CD4-positive, alpha-beta memory T cell (primary cell): ENCODE measurements at regions not wholly inside any gene's neighbourhood (a gene's known extent, or its start where the extent isn't known, plus 50 kb on each side); places are given as distances from the start of the nearest gene placed in this dataset.
"Not testable (repeated sequence)": the region's sequence is repeated elsewhere in the genome, so short reads cannot be mapped to it uniquely, and the experiment has no call there.

ENCODE experiments used
- CTCF ChIA-PET: fragments of 350-600 bp; sonication (Branson Sonifier 250); formaldehyde crosslinking; loops from one replicate; lab custom pipeline; 2021; ENCODE audit warnings: inconsistent platforms; ENCODE audit not compliant: partially characterized antibody; lab: Charles Lee
- POLR2A ChIA-PET: fragments of 350-600 bp; sonication (Branson Sonifier 250); formaldehyde crosslinking; loops from one replicate; lab custom pipeline; 2021; ENCODE audit not compliant: partially characterized antibody; lab: Charles Lee
- DNase-seq, 5 donors: peaks; one replicate each; pipeline versions ENCODE4 v3.0.0 to v3.0.0-alpha.2; 2020 to 2022; ENCODE audit warnings: mixed read lengths in 1 of 5
- H3K27ac ChIP-seq: one replicate; pipeline ENCODE4 v1.7.0; 2013; ENCODE audit warnings: low read depth, low read length
- H3K27me3 ChIP-seq: 2 replicates; pipeline ENCODE4 v1.7.0; 2013; ENCODE audit warnings: mild to moderate bottlenecking, low read length, moderate library complexity; ENCODE audit not compliant: insufficient read depth
- H3K36me3 ChIP-seq: 2 replicates; pipeline ENCODE4 v1.7.0; 2013; ENCODE audit warnings: mild to moderate bottlenecking, low read length, moderate library complexity; ENCODE audit not compliant: insufficient read depth
- H3K4me1 ChIP-seq: 2 replicates; pipeline ENCODE4 v1.7.0; 2013; ENCODE audit warnings: mild to moderate bottlenecking, low read length, moderate library complexity; ENCODE audit not compliant: insufficient read depth
- H3K4me3 ChIP-seq, 2 donors: one replicate each; pipeline ENCODE4 v1.7.0; 2013; ENCODE audit warnings: low read length in 2 of 2, mild to moderate bottlenecking in 1 of 2
- H3K9me3 ChIP-seq, 2 donors: one replicate each; pipeline ENCODE4 v1.7.0; 2013; ENCODE audit warnings: low read length in 2 of 2, control low read depth in 1 of 2; ENCODE audit not compliant: control insufficient read depth in 1 of 2
- H3K27ac Mint-ChIP-seq, 7 donors: one replicate each; pipeline ENCODE4 v1.8.0; 2020 to 2021; ENCODE audit warnings: mixed read lengths in 7 of 7, mild to moderate bottlenecking in 6 of 7, inconsistent platforms in 3 of 7, moderate library complexity in 3 of 7
- H3K27me3 Mint-ChIP-seq, 2 donors: one replicate each; pipeline ENCODE4 v1.8.0; 2020 to 2021; ENCODE audit warnings: mixed read lengths in 2 of 2
- H3K36me3 Mint-ChIP-seq, 2 donors: one replicate each; pipeline ENCODE4 v1.8.0; 2020 to 2021; ENCODE audit warnings: mixed read lengths in 2 of 2, inconsistent platforms in 1 of 2, mild to moderate bottlenecking in 1 of 2
- H3K4me1 Mint-ChIP-seq, 4 donors: one replicate each; pipeline ENCODE4 v1.8.0; 2020 to 2021; ENCODE audit warnings: mixed read lengths in 4 of 4, mild to moderate bottlenecking in 1 of 4
- H3K4me3 Mint-ChIP-seq, 8 donors: one replicate each; pipeline ENCODE4 v1.8.0; 2020 to 2021; ENCODE audit warnings: mixed read lengths in 8 of 8, mild to moderate bottlenecking in 7 of 8, moderate library complexity in 6 of 8, inconsistent platforms in 3 of 8
- H3K9me3 Mint-ChIP-seq, 8 donors: one replicate each; pipeline ENCODE4 v1.8.0; 2020 to 2021; ENCODE audit warnings: mixed read lengths in 8 of 8, mild to moderate bottlenecking in 5 of 8, inconsistent platforms in 3 of 8, moderate library complexity in 1 of 8
- intact Hi-C: fragments of 100-400 bp; cut with micrococcal nuclease; formaldehyde crosslinking; loops from one replicate; pipeline ENCODE4 v1.15.1; 2023

DNA sequence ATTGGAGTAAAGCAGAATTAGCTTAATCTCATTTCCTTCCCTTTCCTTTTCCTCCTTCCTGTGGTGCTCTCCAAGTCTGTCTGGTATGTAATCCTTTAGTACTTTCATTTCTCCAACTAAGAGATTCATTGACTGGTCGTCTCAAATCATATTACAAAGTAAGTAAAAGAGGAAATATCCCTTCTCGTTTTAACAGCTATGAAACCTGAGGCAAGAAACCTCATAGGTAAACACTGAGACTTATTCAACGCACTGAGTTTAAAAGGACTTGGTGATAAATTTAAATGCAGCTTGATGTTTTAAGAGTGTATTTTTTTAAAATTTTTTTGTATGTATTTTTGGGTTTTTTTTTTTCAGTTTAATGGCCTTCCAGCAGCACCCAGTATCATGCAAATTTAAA, 117.2 kb upstream of the LRRC3B start:
- H3K27ac Mint-ChIP-seq = no peak overlapping the region
- H3K27me3 Mint-ChIP-seq = no peaks in the 10 kb centered on the region
- Histone ChIP-seq H3K4me3 (no peak overlapping the region), H3K4me1 (no peaks in the 10 kb centered on the region), H3K9me3 (no peaks in the 10 kb centered on the region), H3K36me3 (no peaks in the 10 kb centered on the region), H3K27ac (no peak overlapping the region), H3K27me3 (no peaks in the 10 kb centered on the region)
- intact Hi-C loops = no loop called here
- peaks cover 0 to 3% (median 0%) of the 10 kb centered on the region in 8 donors for H3K9me3 Mint-ChIP-seq
- H3K4me1 Mint-ChIP-seq = peaks cover 0 to 2% (median under 1%) of the 10 kb centered on the region in 4 donors
- CTCF ChIA-PET = no interaction called here
- H3K4me3 Mint-ChIP-seq = no peak overlapping the region
- POLR2A ChIA-PET = no interaction called here
- H3K36me3 Mint-ChIP-seq = no peaks in the 10 kb centered on the region
- no peak for DNase-seq

DNA sequence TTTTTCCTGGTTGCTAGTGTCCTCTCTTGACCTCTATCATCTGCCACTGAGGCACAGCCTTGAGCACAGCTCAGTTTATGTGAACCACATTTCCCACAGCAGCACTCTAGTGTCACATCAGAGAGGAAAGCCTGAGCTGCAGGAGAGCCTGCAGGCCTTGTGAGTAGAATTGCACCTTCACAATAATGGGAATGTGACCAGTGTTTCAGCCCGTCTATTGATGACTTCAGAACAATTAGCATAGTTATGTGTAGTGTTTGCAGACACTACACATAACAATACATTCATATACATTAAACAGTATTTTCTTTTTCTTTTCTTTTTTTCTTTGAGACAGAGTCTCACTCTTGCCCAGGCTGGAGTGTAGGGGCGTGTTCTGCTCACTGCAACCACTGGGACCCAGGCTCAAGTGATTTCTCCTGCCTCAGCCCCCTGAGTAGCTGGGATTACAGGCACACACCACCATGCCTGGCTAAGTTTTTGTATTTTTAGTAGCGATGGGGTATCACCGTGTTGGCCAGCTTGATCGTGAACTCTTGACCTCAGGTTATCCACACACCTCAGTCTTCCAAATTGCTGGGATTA, 108.0 kb upstream of the LRRC3B start:
- H3K4me1 ChIP-seq, H3K9me3 ChIP-seq, H3K4me3 ChIP-seq, H3K27ac ChIP-seq, H3K4me3 Mint-ChIP-seq, DNase-seq, H3K36me3 ChIP-seq, intact Hi-C loops, H3K9me3 Mint-ChIP-seq, POLR2A ChIA-PET, H3K4me1 Mint-ChIP-seq, H3K27me3 Mint-ChIP-seq, H3K27ac Mint-ChIP-seq, H3K36me3 Mint-ChIP-seq, H3K27me3 ChIP-seq, CTCF ChIA-PET: not testable (repeated sequence)

DNA sequence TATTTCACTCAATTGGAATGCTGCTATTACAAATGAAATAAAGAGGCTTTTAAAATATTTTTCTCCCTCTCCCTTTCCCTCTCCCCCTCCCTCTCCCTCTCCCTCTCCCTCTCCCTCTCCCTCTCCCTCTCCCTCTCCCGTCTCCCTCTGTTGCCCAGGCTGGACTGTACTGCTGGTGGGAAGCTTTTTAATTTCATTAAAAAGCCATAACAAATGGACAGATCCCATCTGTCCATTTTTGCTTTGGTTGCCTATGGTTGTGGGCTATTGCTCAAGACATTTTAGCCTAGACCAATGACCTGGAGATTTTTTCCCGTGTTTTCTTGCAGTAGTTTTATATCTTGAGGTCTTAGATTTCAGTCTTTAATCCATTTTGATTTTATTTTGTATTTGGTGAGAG, 107.2 kb upstream of the LRRC3B start:
- Histone ChIP-seq H3K9me3 (no peaks in the 10 kb centered on the region), H3K4me3 (no peak overlapping the region), H3K36me3 (no peaks in the 10 kb centered on the region), H3K27me3 (no peaks in the 10 kb centered on the region), H3K4me1 (no peaks in the 10 kb centered on the region), H3K27ac (no peak overlapping the region)
- Mint-ChIP-seq H3K4me3 (no peak overlapping the region), H3K4me1 (no peaks in the 10 kb centered on the region), H3K27me3 (no peaks in the 10 kb centered on the region), H3K27ac (no peak overlapping the region), H3K36me3 (no peaks in the 10 kb centered on the region), H3K9me3 (peaks cover 0 to 10% (median 5%) of the 10 kb centered on the region in 8 donors)
- ChIA-PET POLR2A (no interaction called here), CTCF (no interaction called here)
- DNase-seq = no peak
- intact Hi-C loops = no loop called here

DNA sequence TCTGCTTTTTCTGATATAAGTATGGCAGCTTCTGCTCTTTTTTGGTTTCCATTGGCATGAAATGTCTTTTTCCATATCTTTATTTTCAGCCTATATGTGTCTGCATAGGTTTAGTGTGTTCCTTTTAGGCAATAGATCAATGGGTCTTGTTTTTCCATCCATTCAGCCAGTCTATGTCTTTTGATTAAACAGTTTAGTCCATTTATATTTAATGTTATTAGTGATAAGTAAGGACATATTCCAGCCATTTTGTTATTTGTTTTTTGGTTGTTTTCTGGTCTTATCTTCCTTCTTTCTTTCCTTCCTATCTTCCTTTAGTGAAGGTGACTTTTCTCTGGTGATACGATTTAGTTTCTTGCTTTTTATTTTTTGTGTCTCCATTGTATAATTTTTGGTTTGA, 101.3 kb upstream of the LRRC3B start:
- Histone ChIP-seq H3K4me1 (no peaks in the 10 kb centered on the region), H3K9me3 (no peaks in the 10 kb centered on the region), H3K4me3 (no peak overlapping the region), H3K36me3 (no peaks in the 10 kb centered on the region), H3K27ac (no peak overlapping the region), H3K27me3 (no peaks in the 10 kb centered on the region)
- no peaks in the 10 kb centered on the region for H3K36me3 Mint-ChIP-seq
- ChIA-PET CTCF (no interaction called here), POLR2A (no interaction called here)
- no peak overlapping the region for H3K27ac Mint-ChIP-seq
- H3K27me3 Mint-ChIP-seq = no peaks in the 10 kb centered on the region
- intact Hi-C loops = no loop called here
- peaks cover 0 to 23% (median 16%) of the 10 kb centered on the region in 8 donors for H3K9me3 Mint-ChIP-seq
- H3K4me3 Mint-ChIP-seq = no peak overlapping the region
- no peaks in the 10 kb centered on the region for H3K4me1 Mint-ChIP-seq
- no peak for DNase-seq

DNA sequence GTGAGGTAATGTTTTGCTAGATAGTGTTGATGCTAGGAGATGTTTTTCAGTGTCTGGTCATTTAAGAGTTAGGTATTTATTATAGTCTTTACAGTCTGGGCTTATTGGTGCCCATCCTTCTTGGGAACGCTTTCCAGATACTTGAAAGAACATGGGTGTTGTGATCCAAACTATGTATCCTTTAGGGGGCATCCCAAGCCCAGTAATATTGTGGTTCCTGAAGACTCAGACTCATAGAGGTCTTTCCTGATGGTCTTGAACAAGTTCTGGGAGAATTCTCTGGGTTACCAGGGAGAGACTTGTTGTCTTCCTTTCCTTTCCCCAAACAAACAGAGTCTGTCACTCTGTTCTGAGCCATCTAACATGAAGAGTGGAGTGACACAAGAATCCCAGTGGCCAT, 99.7 kb upstream of the LRRC3B start:
- intact Hi-C loops = no loop called here
- Mint-ChIP-seq H3K9me3 (peaks cover 3 to 23% (median 14%) of the 10 kb centered on the region in 8 donors), H3K4me3 (no peak overlapping the region), H3K4me1 (no peaks in the 10 kb centered on the region), H3K27me3 (no peaks in the 10 kb centered on the region), H3K27ac (no peak overlapping the region), H3K36me3 (no peaks in the 10 kb centered on the region)
- Histone ChIP-seq H3K27me3 (no peaks in the 10 kb centered on the region), H3K9me3 (no peaks in the 10 kb centered on the region), H3K4me1 (no peaks in the 10 kb centered on the region), H3K36me3 (no peaks in the 10 kb centered on the region), H3K4me3 (no peak overlapping the region), H3K27ac (no peak overlapping the region)
- POLR2A ChIA-PET = no interaction called here
- no peak for DNase-seq
- CTCF ChIA-PET = no interaction called here

DNA sequence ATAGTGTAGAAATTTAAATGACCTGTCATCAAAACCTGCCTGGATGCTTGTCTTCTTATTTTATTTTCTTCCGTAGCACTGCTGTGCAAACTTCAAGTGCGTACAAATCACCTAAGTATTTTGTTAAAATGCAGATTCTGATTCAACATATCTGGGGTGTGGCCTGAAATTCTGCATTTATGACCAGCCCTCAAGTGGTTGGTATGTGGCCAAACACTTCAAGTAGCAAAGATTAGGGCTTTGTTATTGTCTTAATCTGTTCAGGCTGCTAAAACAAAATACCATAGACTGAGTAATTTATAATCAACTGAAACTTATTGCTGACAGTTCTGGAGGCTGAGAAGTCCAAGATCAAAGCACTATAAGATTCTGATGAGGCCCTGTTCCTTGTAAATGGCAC, 97.6 kb upstream of the LRRC3B start:
- H3K27me3 ChIP-seq = no peaks in the 10 kb centered on the region
- Mint-ChIP-seq H3K27ac (no peak overlapping the region), H3K27me3 (no peaks in the 10 kb centered on the region), H3K36me3 (no peaks in the 10 kb centered on the region), H3K4me1 (no peaks in the 10 kb centered on the region), H3K9me3 (peaks cover 3 to 30% (median 17%) of the 10 kb centered on the region in 8 donors), H3K4me3 (no peak overlapping the region)
- DNase-seq = no peak
- no peaks in the 10 kb centered on the region for H3K4me1 ChIP-seq
- no peaks in the 10 kb centered on the region for H3K9me3 ChIP-seq
- H3K27ac ChIP-seq = no peak overlapping the region
- intact Hi-C loops = no loop called here
- H3K4me3 ChIP-seq = no peak overlapping the region
- H3K36me3 ChIP-seq = no peaks in the 10 kb centered on the region
- ChIA-PET POLR2A (no interaction called here), CTCF (no interaction called here)

DNA sequence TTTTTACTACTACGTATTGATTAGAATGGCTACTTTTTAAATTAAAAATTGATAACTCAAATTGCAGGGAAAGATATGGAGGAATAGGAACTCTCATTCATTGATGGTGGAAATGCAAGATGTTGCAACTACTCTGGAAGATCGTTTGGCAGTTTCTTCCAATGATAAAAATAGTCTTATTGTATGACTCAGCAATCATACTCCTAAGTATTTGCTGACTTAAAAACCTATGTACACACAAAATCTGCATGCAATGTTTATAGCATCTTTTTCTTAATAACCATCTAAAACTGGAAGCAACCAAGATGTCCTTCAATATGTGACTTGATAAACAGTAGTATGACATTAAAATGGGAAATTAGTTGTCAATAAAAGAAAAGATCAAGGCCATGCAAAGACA, 87.4 kb upstream of the LRRC3B start:
- Histone ChIP-seq H3K27ac (no peak overlapping the region), H3K4me1 (no peaks in the 10 kb centered on the region), H3K9me3 (no peaks in the 10 kb centered on the region), H3K4me3 (no peak overlapping the region), H3K27me3 (no peaks in the 10 kb centered on the region), H3K36me3 (no peaks in the 10 kb centered on the region)
- DNase-seq = no peak
- no peaks in the 10 kb centered on the region for H3K27me3 Mint-ChIP-seq
- H3K4me3 Mint-ChIP-seq = no peak overlapping the region
- peaks cover 0 to 13% (median 7%) of the 10 kb centered on the region in 8 donors for H3K9me3 Mint-ChIP-seq
- ChIA-PET POLR2A (no interaction called here), CTCF (no interaction called here)
- no peaks in the 10 kb centered on the region for H3K36me3 Mint-ChIP-seq
- H3K27ac Mint-ChIP-seq = no peak overlapping the region
- intact Hi-C loops = no loop called here
- no peaks in the 10 kb centered on the region for H3K4me1 Mint-ChIP-seq

DNA sequence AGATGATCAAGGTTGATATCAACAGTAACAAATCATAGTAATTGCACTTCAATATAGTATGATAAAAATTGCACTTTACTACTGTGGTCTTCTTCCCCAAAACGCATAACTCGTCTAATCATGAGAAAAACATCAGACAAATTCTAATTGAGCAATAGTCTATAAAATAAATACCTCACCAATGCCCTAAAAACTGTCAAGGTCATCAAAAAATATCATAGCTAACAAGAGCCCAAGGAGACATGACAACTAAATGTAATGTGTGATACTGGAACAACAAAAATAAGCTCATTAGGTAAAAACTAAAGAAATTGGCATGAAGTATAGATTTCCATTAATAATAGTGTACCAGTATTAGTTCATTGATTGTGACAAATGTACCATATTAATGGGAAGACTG, 85.6 kb upstream of the LRRC3B start:
- H3K9me3 ChIP-seq = no peaks in the 10 kb centered on the region
- Mint-ChIP-seq H3K27ac (no peak overlapping the region), H3K4me3 (no peak overlapping the region), H3K36me3 (no peaks in the 10 kb centered on the region), H3K27me3 (no peaks in the 10 kb centered on the region), H3K9me3 (peaks cover 0 to 13% (median 4%) of the 10 kb centered on the region in 8 donors), H3K4me1 (no peaks in the 10 kb centered on the region)
- no peaks in the 10 kb centered on the region for H3K36me3 ChIP-seq
- no peak for DNase-seq
- no peak overlapping the region for H3K27ac ChIP-seq
- H3K27me3 ChIP-seq = no peaks in the 10 kb centered on the region
- CTCF ChIA-PET = no interaction called here
- no peaks in the 10 kb centered on the region for H3K4me1 ChIP-seq
- POLR2A ChIA-PET = no interaction called here
- H3K4me3 ChIP-seq = no peak overlapping the region
- intact Hi-C loops = no loop called here
